Effector memory CD4-positive, alpha-beta T cell (primary cell): ENCODE measurements at regions not wholly inside any gene's neighbourhood (a gene's known extent, or its start where the extent isn't known, plus 50 kb on each side); places are given as distances from the start of the nearest gene placed in this dataset.

Source experiments
- DNase-seq, 3 donors: peaks; one replicate each; pipeline ENCODE4 v3.0.0-alpha.2; 2020
- H3K27ac ChIP-seq: 2 replicates; pipeline ENCODE4 v1.7.0; 2013; ENCODE audit warnings: mild to moderate bottlenecking, low read length, moderate library complexity; ENCODE audit not compliant: insufficient read depth, poor library complexity, severe bottlenecking
- H3K27me3 ChIP-seq: replicated peaks from 2 replicates; pipeline ENCODE4 v1.7.0; 2013; ENCODE audit warnings: mild to moderate bottlenecking, low read length; ENCODE audit not compliant: insufficient read depth, control insufficient read depth, poor library complexity, severe bottlenecking
- H3K36me3 ChIP-seq: 2 replicates; pipeline ENCODE4 v1.7.0; 2013; ENCODE audit warnings: mild to moderate bottlenecking, low read length, moderate library complexity; ENCODE audit not compliant: control insufficient read depth, insufficient read depth
- H3K4me1 ChIP-seq: 2 replicates; pipeline ENCODE4 v1.7.0; 2013; ENCODE audit warnings: low read length, mild to moderate bottlenecking; ENCODE audit not compliant: control insufficient read depth, insufficient read depth, poor library complexity, severe bottlenecking
- H3K4me3 ChIP-seq: 2 replicates; pipeline ENCODE4 v1.7.0; 2013; ENCODE audit warnings: low read length, low read depth, mild to moderate bottlenecking; ENCODE audit not compliant: insufficient read depth, poor library complexity, severe bottlenecking
- H3K9me3 ChIP-seq: 2 replicates; pipeline ENCODE4 v1.7.0; 2013; ENCODE audit warnings: mild to moderate bottlenecking, low read length, moderate library complexity; ENCODE audit not compliant: control insufficient read depth

GRCh38 chr9:91162784-91163443, 198.8 kb downstream of the AUH start:
- Histone ChIP-seq H3K4me3 (no peak overlapping the region), H3K27me3 (no peaks in the 10 kb centered on the region), H3K4me1 (peaks cover 34% of the 10 kb centered on the region), H3K27ac (no peak overlapping the region), H3K9me3 (no peaks in the 10 kb centered on the region), H3K36me3 (no peaks in the 10 kb centered on the region)
- no peak for DNase-seq

- DNase-seq = no peak
- Histone ChIP-seq H3K9me3 (no peaks in the 10 kb centered on the region), H3K27me3 (no peaks in the 10 kb centered on the region), H3K4me3 (no peak overlapping the region), H3K36me3 (no peaks in the 10 kb centered on the region), H3K27ac (no peak overlapping the region), H3K4me1 (peaks cover 34% of the 10 kb centered on the region)
Observed at GRCh38 chr9:91163444-91163772, 198.3 kb downstream of the AUH start.

- Histone ChIP-seq H3K27ac (no peak overlapping the region), H3K36me3 (no peaks in the 10 kb centered on the region), H3K4me3 (no peak overlapping the region), H3K9me3 (no peaks in the 10 kb centered on the region), H3K27me3 (no peaks in the 10 kb centered on the region), H3K4me1 (peaks cover 34% of the 10 kb centered on the region)
- no peak for DNase-seq
Observed at GRCh38 chr9:91163773-91164471, 197.8 kb downstream of the AUH start.
